ENCODE measurements at regions not wholly inside any gene's neighbourhood (a gene's known extent, or its start where the extent isn't known, plus 50 kb on each side); places are given as distances from the start of the nearest gene placed in this dataset.

- Mint-ChIP-seq H3K27me3 (ENCODE audit: unreplicated experiment) (peaks cover 3% of the 10 kb centered on the region), H3K4me3 (ENCODE audit: unreplicated experiment) (no peak overlapping the region), H3K4me1 (ENCODE audit: unreplicated experiment) (no peaks in the 10 kb centered on the region)
Measured at GRCh38 chr2:29974086-29974485, 52.7 kb upstream of the ALK start.

GRCh38 chr2:29977284-29977683 is 55.9 kb upstream of the ALK start:
- Mint-ChIP-seq H3K9me3 (ENCODE audit: unreplicated experiment) (no peaks in the 10 kb centered on the region), H3K4me3 (ENCODE audit: unreplicated experiment) (no peak overlapping the region), H3K27ac (ENCODE audit: unreplicated experiment) (no peak overlapping the region), H3K36me3 (ENCODE audit: low read depth, unreplicated experiment) (no peaks in the 10 kb centered on the region), H3K4me1 (ENCODE audit: unreplicated experiment) (no peaks in the 10 kb centered on the region), H3K27me3 (ENCODE audit: unreplicated experiment) (no peaks in the 10 kb centered on the region)
- DNase-seq (ENCODE audit: low spot score) = no peak
- no peak for TF ChIP-seq CTCF (IDR thresholded peaks at IDR 0.05; ENCODE audit: unreplicated experiment)

More at GRCh38 chr2:29974086-29974485, 52.7 kb upstream of the ALK start:
- Mint-ChIP-seq H3K27ac (ENCODE audit: unreplicated experiment) (no peak overlapping the region), H3K9me3 (ENCODE audit: unreplicated experiment) (no peaks in the 10 kb centered on the region), H3K36me3 (ENCODE audit: low read depth, unreplicated experiment) (no peaks in the 10 kb centered on the region)
- TF ChIP-seq CTCF (IDR thresholded peaks at IDR 0.05; ENCODE audit: unreplicated experiment) = no peak
- no peak for DNase-seq (ENCODE audit: low spot score)

- no peaks in the 10 kb centered on the region for H3K4me1 Mint-ChIP-seq (ENCODE audit: unreplicated experiment)
Measured at GRCh38 chr2:29981402-29981801, 60.0 kb upstream of the ALK start.

GRCh38 chr2:29983308-29983707 is 61.9 kb upstream of the ALK start:
- Mint-ChIP-seq H3K9me3 (ENCODE audit: unreplicated experiment) (no peaks in the 10 kb centered on the region), H3K27me3 (ENCODE audit: unreplicated experiment) (no peaks in the 10 kb centered on the region), H3K4me1 (ENCODE audit: unreplicated experiment) (no peaks in the 10 kb centered on the region), H3K4me3 (ENCODE audit: unreplicated experiment) (no peak overlapping the region), H3K27ac (ENCODE audit: unreplicated experiment) (no peak overlapping the region), H3K36me3 (ENCODE audit: low read depth, unreplicated experiment) (no peaks in the 10 kb centered on the region)
- no peak for TF ChIP-seq CTCF (IDR thresholded peaks at IDR 0.05; ENCODE audit: unreplicated experiment)
- no peak for DNase-seq (ENCODE audit: low spot score)

More at GRCh38 chr2:29981402-29981801, 60.0 kb upstream of the ALK start:
- no peak for DNase-seq (ENCODE audit: low spot score)
- Mint-ChIP-seq H3K36me3 (ENCODE audit: low read depth, unreplicated experiment) (no peaks in the 10 kb centered on the region), H3K27ac (ENCODE audit: unreplicated experiment) (no peak overlapping the region), H3K9me3 (ENCODE audit: unreplicated experiment) (no peaks in the 10 kb centered on the region), H3K27me3 (ENCODE audit: unreplicated experiment) (no peaks in the 10 kb centered on the region), H3K4me3 (ENCODE audit: unreplicated experiment) (no peak overlapping the region)
- TF ChIP-seq CTCF (IDR thresholded peaks at IDR 0.05; ENCODE audit: unreplicated experiment) = no peak

GRCh38 chr2:29987146-29987545 is 65.8 kb upstream of the ALK start:
- Mint-ChIP-seq H3K9me3 (ENCODE audit: unreplicated experiment) (no peaks in the 10 kb centered on the region), H3K4me1 (ENCODE audit: unreplicated experiment) (peaks cover 13% of the 10 kb centered on the region), H3K27ac (ENCODE audit: unreplicated experiment) (no peak overlapping the region), H3K27me3 (ENCODE audit: unreplicated experiment) (no peaks in the 10 kb centered on the region), H3K36me3 (ENCODE audit: low read depth, unreplicated experiment) (no peaks in the 10 kb centered on the region), H3K4me3 (ENCODE audit: unreplicated experiment) (no peak overlapping the region)
- no peak for TF ChIP-seq CTCF (IDR thresholded peaks at IDR 0.05; ENCODE audit: unreplicated experiment)
- no peak for DNase-seq (ENCODE audit: low spot score)

Measured in endothelial cell (in vitro differentiated cells).